ENCODE measurements at regions not wholly inside any gene's neighbourhood (a gene's known extent, or its start where the extent isn't known, plus 50 kb on each side); places are given as distances from the start of the nearest gene placed in this dataset.

DNA sequence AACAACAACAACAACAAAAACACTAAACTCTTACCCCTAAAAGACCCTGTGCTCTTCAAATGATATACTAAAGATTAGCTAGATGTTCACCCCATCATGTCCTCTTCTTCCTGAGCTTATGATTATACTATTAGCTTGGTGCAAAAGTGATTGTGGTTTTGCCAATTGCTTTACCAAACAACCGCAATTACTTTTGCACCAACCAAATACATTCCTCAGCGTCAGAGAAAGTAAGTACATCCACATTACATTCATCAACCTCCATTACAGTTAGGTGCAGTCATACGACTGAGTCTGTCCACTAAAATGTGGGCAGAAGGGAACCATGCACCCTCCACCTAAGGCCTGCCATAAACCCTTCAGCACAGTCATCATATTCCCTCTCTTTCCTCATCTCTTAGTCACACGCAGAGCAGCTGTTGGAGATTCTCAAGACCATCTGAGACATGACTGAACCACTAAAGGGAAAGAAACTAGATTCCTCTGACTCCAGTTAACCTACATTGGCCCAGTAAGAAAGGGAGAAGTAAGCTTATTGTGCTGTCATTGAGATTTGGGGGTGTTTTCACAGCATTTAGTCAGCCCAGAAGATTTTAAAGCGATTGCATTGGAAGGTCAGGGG is 181.6 kb upstream of the TLE4 start (continued):
- no peak for TF ChIP-seq CEBPB (IDR thresholded peaks at IDR 0.05; ENCODE audit: low read depth, low read length)
